GM21529 (cell line): ENCODE measurements at regions not wholly inside any gene's neighbourhood (a gene's known extent, or its start where the extent isn't known, plus 50 kb on each side); places are given as distances from the start of the nearest gene placed in this dataset.
"Not testable (repeated sequence)": the region's sequence is repeated elsewhere in the genome, so short reads cannot be mapped to it uniquely, and the experiment has no call there.

Experiments
- ATAC-seq: cut with Tn5 transposase; IDR thresholded peaks from one replicate; pipeline ENCODE4 v1.9.1; 2021; ENCODE audit not compliant: unreplicated experiment

DNA sequence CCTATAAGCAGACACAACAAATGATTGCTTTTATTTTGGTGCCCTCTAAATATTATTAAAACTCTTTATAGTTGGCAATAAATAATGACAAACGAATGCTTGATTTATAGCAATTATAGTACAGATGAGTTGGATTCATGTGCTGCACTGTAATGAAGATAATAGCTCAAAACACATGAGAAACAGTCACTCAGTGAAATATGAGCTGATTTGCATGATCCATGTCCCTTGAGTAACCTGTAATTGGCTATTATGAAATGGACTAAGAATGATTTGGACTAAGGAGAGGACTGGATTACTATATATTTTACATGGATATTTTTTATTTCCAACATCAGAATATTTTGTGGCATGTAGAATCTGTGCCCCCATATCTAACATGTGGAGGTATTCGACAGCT is 365.6 kb upstream of the UBE2E3 start:
- ATAC-seq, result no peak

DNA sequence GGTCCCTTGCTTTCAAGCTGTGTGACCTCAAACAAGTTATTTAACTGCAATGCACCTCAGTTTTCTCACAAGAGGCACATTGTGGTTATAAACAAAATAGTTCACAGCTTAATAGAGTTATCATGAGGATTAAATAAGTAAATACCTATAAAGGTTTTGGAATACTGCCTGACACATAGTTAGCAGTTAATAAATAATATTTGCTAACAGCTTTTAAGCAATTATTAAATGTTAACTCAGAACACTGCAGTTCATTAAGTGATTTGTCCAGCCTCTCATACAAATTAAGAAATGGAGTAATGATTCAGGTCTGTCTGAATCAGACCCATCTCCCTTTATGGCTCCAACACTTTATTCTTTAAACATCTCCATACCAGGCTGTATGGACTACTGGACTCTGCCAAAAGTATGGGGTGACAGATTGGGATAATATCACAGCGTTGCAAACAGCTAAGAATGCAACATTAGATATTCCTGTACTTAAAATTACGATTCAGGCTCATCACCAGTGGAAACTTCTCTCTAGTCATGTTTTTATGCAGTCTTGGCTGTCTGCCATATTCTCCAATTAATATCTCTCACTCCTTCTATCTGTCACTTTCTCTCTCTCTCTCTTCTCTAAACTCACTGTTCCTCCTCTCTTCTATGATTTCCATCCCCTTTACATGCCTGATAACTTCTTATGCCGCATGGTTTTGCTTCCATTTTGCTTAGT is 370.6 kb upstream of the UBE2E3 start:
- ATAC-seq, result no peak

GRCh38 chr2:180607514-180608049 is 372.8 kb upstream of the UBE2E3 start:
- no peak for ATAC-seq

- peak; percentile 79 for ATAC-seq
Measured at GRCh38 chr2:180604077-180604476, 376.3 kb upstream of the UBE2E3 start.

DNA sequence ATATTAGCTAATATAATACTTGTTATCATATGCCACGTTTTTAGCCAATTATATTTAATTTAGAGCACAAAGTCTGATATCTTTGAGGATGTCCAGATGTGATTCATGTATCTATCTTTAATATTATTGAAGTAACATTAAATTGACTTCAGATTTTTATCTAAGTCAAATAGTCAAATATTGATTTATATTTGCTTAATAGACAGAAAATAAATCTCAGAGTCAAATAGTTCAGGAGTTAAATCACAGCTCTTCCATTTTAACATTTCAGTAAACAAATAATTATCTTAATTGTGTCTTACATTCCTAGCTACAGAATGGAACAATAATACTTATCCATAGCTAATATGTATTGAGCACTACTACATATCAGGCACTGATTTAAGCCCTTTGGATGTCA is 379.4 kb upstream of the UBE2E3 start:
- ATAC-seq, result no peak

GRCh38 chr2:180599804-180600203 is 380.6 kb upstream of the UBE2E3 start:
- ATAC-seq, result no peak

- no peak for ATAC-seq
Measured at GRCh38 chr2:180597179-180597578, 383.2 kb upstream of the UBE2E3 start.

DNA sequence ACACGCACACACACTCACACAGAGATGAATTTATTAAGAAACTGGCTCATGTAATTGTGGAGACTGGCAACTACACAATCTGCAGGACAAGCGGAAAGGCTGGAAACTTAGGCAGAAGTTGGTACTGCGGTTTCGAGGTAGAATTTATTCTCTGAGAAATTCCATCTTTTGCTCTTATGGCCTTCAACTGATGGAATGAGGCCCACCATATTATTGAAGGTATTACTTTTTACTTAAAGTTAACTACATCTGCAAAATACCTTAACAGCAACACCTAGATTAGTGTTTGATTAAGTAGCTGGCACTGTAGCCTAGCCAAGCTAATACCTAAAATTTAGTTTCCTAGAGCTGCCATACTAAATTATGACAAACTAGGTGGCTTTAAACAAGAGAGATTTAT is 384.0 kb upstream of the UBE2E3 start:
- ATAC-seq, result no peak

- ATAC-seq, result no peak
Measured at GRCh38 chr2:180591947-180592346, 388.5 kb upstream of the UBE2E3 start.

DNA sequence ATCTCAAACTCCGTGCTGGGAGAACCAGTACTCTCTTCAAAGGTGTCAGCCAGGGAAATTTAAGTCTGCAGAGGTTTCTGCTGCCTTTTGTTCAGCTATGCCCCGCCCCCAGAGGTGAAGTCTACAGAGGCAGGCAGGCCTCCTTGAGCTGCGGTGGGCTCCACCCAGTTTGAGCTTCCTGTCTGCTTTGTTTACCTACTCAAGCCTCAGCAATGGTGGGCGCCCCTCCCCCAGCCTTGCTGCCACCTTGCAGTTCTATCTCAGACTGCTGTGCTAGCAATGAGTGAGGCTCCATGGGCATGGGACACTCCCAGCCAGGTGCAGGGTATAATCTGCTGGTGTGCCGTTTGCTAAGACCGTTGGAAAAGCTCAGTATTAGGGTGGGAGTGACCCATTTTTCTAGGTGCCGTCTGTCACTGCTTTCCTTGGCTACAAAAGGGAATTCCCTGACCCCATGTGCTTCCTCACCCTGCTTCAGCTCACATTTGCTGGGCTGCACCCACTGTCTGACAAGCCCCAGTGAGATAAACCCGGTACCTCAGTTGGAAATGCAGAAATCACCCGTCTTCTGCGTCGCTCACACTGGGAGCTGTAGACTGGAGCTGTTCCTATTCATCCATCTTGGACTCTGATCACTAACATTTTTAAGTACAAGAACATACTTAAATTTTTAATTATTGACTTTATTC is 389.2 kb upstream of the UBE2E3 start:
- ATAC-seq, result not testable (repeated sequence)

GRCh38 chr2:180583441-180584140 is 396.8 kb upstream of the UBE2E3 start:
- ATAC-seq, result no peak

DNA sequence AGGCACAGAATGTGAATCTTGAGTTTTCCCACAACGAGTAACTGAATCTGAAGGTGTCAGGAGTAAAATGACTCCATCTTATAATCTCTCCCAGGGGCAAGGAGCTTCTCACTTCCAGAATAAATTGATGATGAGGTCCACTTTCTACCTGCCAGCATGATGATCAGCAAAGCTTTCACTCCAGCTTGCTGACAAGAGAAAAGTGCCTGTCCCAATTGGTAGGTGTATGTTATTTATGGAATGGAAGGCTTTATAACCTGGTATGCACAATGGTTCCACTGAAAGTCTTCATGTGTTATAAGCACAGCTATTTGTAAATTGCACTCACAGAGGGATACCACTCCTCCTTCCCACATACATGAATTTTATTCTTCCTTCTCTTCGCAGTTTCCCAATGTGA is 401.0 kb upstream of the UBE2E3 start:
- no peak for ATAC-seq

GRCh38 chr2:180578441-180578840 is 402.0 kb upstream of the UBE2E3 start:
- no peak for ATAC-seq

DNA sequence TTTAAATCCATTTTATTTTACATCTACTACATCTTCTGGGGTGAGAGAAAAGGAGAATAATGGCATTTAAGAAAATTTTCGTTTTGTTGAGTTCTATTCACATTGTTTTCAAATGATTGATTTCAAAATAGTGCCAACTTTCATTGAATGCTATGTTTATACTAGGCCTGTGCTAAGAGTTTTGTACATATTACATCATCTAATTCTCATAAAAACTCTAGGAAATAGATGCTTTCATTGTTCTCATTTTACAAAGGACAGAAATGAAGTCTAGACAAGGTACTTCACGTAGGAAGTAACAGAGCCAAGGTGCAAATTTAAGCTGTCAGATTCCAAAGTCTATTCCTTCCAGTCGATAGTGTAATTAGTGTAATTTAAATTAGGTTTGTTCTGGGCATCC is 402.8 kb upstream of the UBE2E3 start:
- ATAC-seq, result no peak

DNA sequence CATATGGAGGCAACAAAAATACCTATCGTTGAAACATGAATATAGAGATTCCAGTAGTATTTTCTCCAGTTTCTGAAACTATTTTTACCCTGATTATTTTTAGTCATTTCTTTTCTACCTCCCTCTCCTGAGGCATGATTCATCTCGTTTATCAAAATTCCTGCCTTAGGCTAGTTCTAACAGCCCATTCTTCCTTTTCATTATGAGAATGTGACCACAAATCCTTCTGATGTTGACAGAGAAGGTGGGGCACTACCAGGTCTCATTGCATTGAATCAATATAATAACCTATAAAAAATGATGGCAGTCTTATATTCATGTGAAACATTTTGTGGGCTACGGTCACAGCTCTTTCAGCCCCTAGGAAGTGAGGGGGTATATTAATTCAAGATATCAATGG is 406.5 kb upstream of the UBE2E3 start:
- ATAC-seq, result no peak

DNA sequence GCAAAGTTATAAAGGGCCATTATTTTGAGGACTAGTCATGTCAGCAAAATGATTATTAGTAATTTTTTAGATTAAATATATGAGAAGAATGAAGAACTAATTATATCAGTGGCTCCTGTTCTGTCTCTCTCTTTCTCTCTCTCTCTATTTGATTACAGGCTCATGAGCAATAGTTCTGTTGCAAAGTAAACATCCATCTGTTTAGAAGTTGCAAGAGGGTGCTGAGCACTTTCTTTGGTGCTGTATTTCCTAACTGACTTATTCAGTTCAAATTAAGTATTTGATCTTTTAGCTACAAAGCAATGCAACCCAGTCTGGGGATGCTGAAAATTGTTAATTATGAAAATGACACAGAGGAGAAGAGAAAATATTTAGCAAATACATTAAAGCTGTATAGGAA is 408.1 kb upstream of the UBE2E3 start:
- ATAC-seq, result no peak

DNA sequence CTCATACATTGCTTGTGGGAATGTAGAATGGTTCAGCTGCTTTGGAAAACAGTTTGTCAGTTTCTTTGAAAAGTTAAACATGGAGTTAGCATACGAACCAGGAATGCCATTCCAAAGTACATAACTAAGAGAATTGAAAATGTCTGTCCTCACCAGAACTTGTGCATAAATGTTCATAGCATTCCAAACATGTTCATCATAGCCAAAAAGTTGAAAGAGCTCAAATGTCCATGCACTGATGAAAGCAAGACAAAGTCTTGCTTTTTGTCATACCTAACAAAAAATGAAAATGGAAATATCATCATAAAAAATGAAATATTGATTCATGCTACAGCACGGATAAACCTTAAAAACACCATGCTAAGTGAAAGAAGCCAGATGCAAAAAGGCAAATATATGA is 408.8 kb upstream of the UBE2E3 start:
- ATAC-seq, result no peak

DNA sequence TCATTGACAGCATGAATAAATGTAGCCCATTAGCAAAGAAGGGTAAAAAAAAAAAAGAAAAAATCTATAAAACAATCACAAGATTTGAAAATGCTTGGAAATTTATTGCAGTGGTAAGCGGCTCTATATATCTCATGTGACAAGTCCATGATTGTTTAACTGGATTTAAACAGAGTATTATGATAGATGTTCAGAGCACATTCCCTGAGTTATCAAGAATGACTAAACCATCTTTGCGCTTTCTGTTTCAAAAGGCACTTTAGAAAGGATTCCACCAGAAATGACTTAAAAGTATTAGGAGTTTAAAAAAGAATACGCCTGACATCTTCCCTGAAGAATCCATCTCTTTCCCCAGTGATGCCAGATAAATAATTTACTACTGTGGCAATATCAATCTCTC is 409.5 kb upstream of the UBE2E3 start:
- no peak for ATAC-seq

DNA sequence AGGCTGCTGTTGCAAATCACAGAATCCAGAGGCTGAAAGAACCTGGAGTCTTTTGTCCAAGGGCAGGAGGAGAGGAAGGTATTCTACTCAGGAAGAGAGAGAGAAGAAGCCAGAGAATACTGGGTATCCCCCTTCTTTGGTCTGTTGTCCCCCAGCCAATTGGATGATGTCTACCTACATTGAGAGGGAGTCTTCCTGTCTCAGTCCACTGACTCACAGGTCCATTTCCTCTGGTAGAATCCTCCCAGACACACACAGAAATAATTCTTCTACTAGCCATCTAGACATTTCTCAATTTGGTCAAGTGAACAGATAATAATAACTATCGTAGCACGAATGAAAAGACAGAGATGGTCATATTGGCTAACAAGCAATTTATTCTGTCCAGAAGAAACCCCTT is 416.4 kb upstream of the UBE2E3 start:
- ATAC-seq, result no peak

GRCh38 chr2:180562378-180562777 is 418.0 kb upstream of the UBE2E3 start:
- no peak for ATAC-seq

DNA sequence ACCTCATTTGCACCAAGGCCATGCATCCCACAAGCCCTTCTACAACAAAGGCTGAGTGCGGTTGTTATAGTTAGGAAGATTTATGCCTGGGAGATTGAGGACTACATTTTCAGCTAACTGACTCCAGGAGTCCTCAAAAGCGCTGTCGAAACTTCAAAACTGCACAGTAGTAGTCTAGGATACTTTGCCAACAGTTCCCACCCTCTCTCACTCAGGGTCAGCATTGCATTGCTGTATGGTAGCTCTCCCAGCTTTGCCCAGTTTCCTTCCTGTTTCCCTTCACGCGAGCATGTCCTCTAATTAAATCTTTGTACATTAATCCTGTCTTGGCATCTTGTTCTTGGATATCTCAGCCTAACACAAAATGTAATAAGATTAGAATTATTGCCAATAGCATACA is 420.6 kb upstream of the UBE2E3 start:
- no peak for ATAC-seq

GRCh38 chr2:180559038-180559437 is 421.4 kb upstream of the UBE2E3 start:
- no peak for ATAC-seq
